AG04450 (cell line): ENCODE measurements at regions not wholly inside any gene's neighbourhood (a gene's known extent, or its start where the extent isn't known, plus 50 kb on each side); places are given as distances from the start of the nearest gene placed in this dataset.

Experiments used
- CTCF ChIA-PET: fragments of 300-600, 350-600 bp; formaldehyde crosslinking; extraction: SDS; loops from one replicate; lab custom pipeline; 2022; ENCODE audit warnings: antibody characterized with exemption, inconsistent platforms; lab: Charles Lee
- POLR2A ChIA-PET: fragments of 350-600 bp; formaldehyde crosslinking; extraction: SDS; loops from one replicate; lab custom pipeline; 2021; ENCODE audit warnings: antibody characterized with exemption, inconsistent platforms; lab: Yijun Ruan, JAX
- DNase-seq: peaks from one replicate; pipeline ENCODE4 v3.0.0-alpha.2; 2011; ENCODE audit warnings: low read depth, low spot score
- H3K27ac ChIP-seq: one replicate; pipeline ENCODE4 v1.5.1; 2012; ENCODE audit warnings: low read depth, low read length, control low read depth
- H3K27me3 ChIP-seq: one replicate; pipeline ENCODE4 v1.6.0; 2012; ENCODE audit warnings: low read length; ENCODE audit not compliant: control insufficient read depth, insufficient read depth
- H3K4me3 ChIP-seq: 2 replicates; pipeline ENCODE4 v1.5.1; 2011; ENCODE audit warnings: mild to moderate bottlenecking, low read depth, low read length, control low read depth
- H3K9me3 ChIP-seq: 2 replicates; pipeline ENCODE4 v1.5.1; 2012; ENCODE audit warnings: low read length; ENCODE audit not compliant: control insufficient read depth, insufficient read depth
- TF ChIP-seq, protein P1 (sequence below): IDR thresholded peaks from 2 replicates; pipeline ENCODE4 v1.5.1; 2011; ENCODE audit warnings: low read depth, low read length, control low read depth, inconsistent platforms

DNA sequence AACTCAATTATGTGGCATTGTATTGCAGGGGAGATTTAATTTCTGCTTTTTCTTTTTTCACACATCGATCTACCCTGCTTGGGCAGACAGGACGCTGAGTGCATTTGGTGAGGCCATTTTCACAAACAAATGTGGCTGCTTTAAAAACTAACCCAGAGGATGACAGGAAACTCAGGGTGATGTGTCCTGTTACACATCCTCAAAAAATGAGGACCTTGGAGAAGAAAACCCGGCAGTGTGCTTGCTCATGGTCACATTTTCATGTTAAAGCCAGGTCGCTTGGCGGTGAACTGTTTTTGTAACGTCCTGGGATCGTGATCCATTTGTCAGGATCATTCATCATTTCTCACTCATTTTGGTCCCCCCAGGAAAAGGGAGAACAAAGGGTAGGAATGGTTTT lies 478.3 kb upstream of the ADAMTS16 start:
- CTCF ChIA-PET, result no interaction called here
- Histone ChIP-seq H3K9me3 (peaks cover 35% of the 10 kb centered on the region), H3K4me3 (no peak overlapping the region), H3K27ac (no peak overlapping the region), H3K27me3 (no peaks in the 10 kb centered on the region)
- POLR2A ChIA-PET, result no interaction called here
- TF ChIP-seq, protein P1, sequence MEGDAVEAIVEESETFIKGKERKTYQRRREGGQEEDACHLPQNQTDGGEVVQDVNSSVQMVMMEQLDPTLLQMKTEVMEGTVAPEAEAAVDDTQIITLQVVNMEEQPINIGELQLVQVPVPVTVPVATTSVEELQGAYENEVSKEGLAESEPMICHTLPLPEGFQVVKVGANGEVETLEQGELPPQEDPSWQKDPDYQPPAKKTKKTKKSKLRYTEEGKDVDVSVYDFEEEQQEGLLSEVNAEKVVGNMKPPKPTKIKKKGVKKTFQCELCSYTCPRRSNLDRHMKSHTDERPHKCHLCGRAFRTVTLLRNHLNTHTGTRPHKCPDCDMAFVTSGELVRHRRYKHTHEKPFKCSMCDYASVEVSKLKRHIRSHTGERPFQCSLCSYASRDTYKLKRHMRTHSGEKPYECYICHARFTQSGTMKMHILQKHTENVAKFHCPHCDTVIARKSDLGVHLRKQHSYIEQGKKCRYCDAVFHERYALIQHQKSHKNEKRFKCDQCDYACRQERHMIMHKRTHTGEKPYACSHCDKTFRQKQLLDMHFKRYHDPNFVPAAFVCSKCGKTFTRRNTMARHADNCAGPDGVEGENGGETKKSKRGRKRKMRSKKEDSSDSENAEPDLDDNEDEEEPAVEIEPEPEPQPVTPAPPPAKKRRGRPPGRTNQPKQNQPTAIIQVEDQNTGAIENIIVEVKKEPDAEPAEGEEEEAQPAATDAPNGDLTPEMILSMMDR, result no peak
- no peak for DNase-seq

DNA sequence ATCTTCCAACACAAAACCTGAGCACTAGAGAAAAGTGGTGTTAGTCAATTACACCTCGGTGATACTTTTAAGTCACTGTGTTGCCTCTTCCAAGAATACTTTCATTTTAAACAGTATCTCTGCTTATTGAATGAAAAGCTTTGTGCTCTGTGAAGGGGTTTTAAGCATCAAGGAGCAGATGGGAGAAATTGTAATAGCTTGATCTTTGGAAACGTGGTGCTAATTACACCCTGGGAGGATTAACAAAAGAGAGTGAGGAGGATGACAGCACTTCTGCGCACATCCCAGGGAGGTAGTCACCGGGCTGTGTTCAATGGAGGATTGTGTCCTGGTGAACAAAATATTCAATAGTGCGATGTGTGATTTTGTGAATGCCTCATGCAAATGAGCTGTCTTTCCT lies 477.4 kb upstream of the ADAMTS16 start:
- H3K27me3 ChIP-seq, result no peaks in the 10 kb centered on the region
- H3K27ac ChIP-seq, result no peak overlapping the region
- H3K9me3 ChIP-seq, result peaks cover 40% of the 10 kb centered on the region
- no peak for DNase-seq
- TF ChIP-seq, protein P1, result no peak
- ChIA-PET CTCF (no interaction called here), POLR2A (no interaction called here)
- H3K4me3 ChIP-seq, result no peak overlapping the region

DNA sequence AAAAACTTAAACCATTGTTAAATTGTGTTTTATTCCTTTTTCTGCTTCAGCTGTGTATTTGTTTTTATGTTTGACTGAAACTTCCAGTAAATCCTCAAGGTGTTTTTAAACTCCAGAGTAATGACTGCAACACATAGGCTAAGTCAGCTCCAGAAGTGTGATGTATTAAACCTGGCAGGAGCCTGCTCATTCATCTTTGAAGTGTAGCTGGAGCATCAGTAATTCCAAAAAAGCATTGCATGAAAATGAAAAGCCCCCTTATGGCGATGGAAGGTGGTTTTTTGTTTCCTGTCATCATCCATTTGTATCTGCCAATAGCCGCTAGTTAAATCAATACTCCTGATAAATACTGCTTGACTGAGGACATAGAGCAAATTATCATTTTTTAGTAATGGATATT lies 474.2 kb upstream of the ADAMTS16 start:
- TF ChIP-seq, protein P1, result no peak
- no peak for DNase-seq
- H3K9me3 ChIP-seq, result peaks cover 33% of the 10 kb centered on the region
- ChIA-PET CTCF (no interaction called here), POLR2A (no interaction called here)
- no peak overlapping the region for H3K4me3 ChIP-seq
- H3K27ac ChIP-seq, result no peak overlapping the region
- H3K27me3 ChIP-seq, result no peaks in the 10 kb centered on the region

DNA sequence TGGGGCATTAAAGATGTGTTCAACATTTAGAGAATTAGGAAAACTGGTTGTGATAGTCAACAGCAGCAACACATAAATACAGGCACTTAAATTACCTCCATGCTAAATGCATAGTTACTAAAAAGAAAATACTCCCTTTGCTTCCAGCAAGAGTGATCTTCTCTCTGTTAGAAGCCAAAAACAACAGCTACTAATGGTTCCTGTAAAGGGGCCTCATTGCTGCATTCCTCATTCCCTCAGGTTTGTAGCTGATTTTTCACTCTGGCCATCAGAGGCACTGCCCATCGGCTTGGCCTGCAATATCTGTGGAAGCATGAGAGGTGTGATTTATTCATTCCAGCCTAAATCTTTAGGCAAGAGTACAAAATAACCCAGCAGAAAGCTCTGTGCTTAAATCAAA lies 466.0 kb upstream of the ADAMTS16 start:
- DNase-seq, result no peak
- POLR2A ChIA-PET, result no interaction called here

DNA sequence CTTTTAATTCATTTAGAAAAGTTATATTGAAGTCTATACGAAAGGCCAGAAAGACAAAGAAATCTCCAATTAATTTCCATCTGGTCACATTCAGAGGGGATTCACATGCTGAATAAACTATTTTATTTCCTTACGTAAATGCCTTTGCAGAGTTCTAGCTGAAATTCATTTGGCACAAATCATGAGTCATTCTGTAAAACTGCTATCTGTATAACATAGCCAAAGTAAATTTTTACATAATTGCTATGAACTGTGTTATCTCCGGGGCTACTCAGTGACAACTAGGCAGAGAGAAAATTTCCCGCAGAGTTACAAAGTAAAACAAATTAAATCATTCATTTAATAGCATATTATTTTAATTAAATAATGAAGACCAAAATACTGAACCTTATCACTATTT lies 463.2 kb upstream of the ADAMTS16 start:
- ChIA-PET POLR2A (no interaction called here), CTCF (interaction anchor here (0.6 kb wide), 1 partner anchor 86 kb away, joined by 3 read pairs; no protein-coding TSS in a partner anchor)
- no peak overlapping the region for H3K27ac ChIP-seq
- no peaks in the 10 kb centered on the region for H3K27me3 ChIP-seq
- peaks cover 18% of the 10 kb centered on the region for H3K9me3 ChIP-seq
- DNase-seq, result no peak
- no peak overlapping the region for H3K4me3 ChIP-seq
- TF ChIP-seq, protein P1, result no peak

More for the DNA sequence above, 466.0 kb upstream of the ADAMTS16 start:
- CTCF ChIA-PET, result no interaction called here
- Histone ChIP-seq H3K9me3 (peaks cover 27% of the 10 kb centered on the region), H3K27me3 (no peaks in the 10 kb centered on the region), H3K4me3 (no peak overlapping the region), H3K27ac (no peak overlapping the region)
- TF ChIP-seq, protein P1, result no peak
